ENCODE measurements at regions not wholly inside any gene's neighbourhood (a gene's known extent, or its start where the extent isn't known, plus 50 kb on each side); places are given as distances from the start of the nearest gene placed in this dataset.

DNA sequence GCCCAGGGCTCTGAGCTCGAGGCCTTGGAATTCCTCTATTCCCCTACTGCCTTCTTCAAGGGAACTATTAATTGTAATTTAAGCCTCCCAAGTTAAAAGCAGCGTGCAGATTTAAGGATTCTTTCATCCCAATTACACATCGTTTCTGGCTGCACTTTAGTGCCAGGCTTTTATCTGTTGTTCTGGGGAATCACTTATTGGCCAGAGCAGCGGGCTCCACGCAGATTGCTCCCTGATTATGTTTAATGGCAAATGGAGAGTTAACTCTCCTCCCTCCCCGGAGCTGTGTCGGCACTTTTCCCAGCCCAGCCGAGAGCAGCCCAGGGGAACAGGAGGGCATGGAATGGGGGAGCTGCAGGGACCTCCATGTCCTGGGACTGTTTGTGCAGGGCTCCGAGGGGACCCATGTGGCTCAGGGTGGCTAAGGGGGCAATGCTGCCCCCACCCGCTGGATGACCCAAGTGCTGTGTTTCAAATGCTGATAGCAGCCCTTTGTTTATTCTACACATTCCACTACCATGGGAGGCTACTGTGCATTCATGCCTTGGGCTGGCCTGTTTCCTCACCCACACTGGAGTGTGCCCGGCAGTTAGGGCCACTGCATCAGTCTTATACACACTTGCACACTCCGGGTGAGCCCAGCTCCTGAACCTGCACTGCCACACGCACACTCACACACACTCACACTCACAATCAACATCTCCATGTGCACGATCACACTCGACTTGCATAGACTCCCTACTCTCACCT lies 93.3 kb upstream of the POU3F1 start:
- Histone ChIP-seq H3K9ac (replicated peaks; ENCODE audit: extremely low read depth, insufficient read depth, low read length) (no peak overlapping the region), H3K27me3 (ENCODE audit: control insufficient read depth in 2 of 2, insufficient read depth in 2 of 2, low read length in 2 of 2) (peaks cover 5 to 6% of the 10 kb centered on the region in 2 experiments), H3K9me1 (replicated peaks; ENCODE audit: control insufficient read depth, extremely low read depth, insufficient read depth, low read length) (no peaks in the 10 kb centered on the region), H2AFZ (ENCODE audit: low read depth, low read length) (no peak overlapping the region), H3K36me3 (ENCODE audit: control insufficient read depth in 2 of 2, extremely low read depth in 1 of 2, insufficient read depth in 2 of 2, low read length in 2 of 2) (no peaks in the 10 kb centered on the region), H3K4me3 (replicated peaks in 1 of 3; ENCODE audit: insufficient read depth in 1 of 3, low read depth in 1 of 3, low read length in 3 of 3) (no peak overlapping the region), H3K9me3 (replicated peaks; ENCODE audit: control insufficient read depth, insufficient read depth, low read length) (no peaks in the 10 kb centered on the region), H3K4me1 (ENCODE audit: control insufficient read depth, extremely low read depth, insufficient read depth, low read length) (peaks cover 6% of the 10 kb centered on the region), H3K27ac (ENCODE audit: insufficient read depth, low read depth, low read length) (no peak overlapping the region), H3K79me2 (ENCODE audit: control insufficient read depth, insufficient read depth, low read length) (no peaks in the 10 kb centered on the region), H4K20me1 (replicated peaks; ENCODE audit: control insufficient read depth, extremely low read depth, insufficient read depth, low read length) (no peaks in the 10 kb centered on the region), H3K4me2 (ENCODE audit: insufficient read depth, low read length) (no peak overlapping the region)
- DNase-seq (ENCODE audit: low read depth, low spot score) = no peak
- ChIA-PET CTCF (interaction anchor here (1.0 to 2.1 kb wide), 3 partner anchors 10 to 13 kb away, joined by 3 to 6 read pairs (median 3); no protein-coding TSS in a partner anchor), POLR2A (no interaction called here)
- intact Hi-C loops (cut with micrococcal nuclease) = loop anchor here (5.0 kb wide), 1 partner anchor 93 kb away; the partner anchor contains the start of gene POU3F1
- TF ChIP-seq EZH2 (IDR thresholded peaks at IDR 0.05; ENCODE audit: borderline replicate concordance, low read depth, low read length, severe bottlenecking) (no peak), POLR2AphosphoS5 (IDR thresholded peaks at IDR 0.05; ENCODE audit: insufficient read depth, low read depth, low read length) (no peak), FOS (IDR thresholded peaks at IDR 0.05; ENCODE audit: borderline replicate concordance, insufficient read depth, low read length) (no peak), JUN (IDR thresholded peaks at IDR 0.05; ENCODE audit: borderline replicate concordance, insufficient read depth, insufficient read length, low read depth) (no peak), MYC (IDR thresholded peaks at IDR 0.05; ENCODE audit: low read depth, low read length) (no peak), POLR2A (IDR thresholded peaks at IDR 0.05; ENCODE audit: low read depth, low read length) (no peak), GATA2 (IDR thresholded peaks at IDR 0.05; ENCODE audit: insufficient read depth, insufficient read length, low read depth, low read length) (no peak)
- TF ChIP-seq, protein P1, sequence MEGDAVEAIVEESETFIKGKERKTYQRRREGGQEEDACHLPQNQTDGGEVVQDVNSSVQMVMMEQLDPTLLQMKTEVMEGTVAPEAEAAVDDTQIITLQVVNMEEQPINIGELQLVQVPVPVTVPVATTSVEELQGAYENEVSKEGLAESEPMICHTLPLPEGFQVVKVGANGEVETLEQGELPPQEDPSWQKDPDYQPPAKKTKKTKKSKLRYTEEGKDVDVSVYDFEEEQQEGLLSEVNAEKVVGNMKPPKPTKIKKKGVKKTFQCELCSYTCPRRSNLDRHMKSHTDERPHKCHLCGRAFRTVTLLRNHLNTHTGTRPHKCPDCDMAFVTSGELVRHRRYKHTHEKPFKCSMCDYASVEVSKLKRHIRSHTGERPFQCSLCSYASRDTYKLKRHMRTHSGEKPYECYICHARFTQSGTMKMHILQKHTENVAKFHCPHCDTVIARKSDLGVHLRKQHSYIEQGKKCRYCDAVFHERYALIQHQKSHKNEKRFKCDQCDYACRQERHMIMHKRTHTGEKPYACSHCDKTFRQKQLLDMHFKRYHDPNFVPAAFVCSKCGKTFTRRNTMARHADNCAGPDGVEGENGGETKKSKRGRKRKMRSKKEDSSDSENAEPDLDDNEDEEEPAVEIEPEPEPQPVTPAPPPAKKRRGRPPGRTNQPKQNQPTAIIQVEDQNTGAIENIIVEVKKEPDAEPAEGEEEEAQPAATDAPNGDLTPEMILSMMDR (IDR thresholded peaks at IDR 0.05; ENCODE audit: extremely low read depth in 1 of 2, insufficient read depth in 1 of 2, low read depth in 1 of 2, low read length in 2 of 2) = no peak
- TF ChIP-seq, protein P2, sequence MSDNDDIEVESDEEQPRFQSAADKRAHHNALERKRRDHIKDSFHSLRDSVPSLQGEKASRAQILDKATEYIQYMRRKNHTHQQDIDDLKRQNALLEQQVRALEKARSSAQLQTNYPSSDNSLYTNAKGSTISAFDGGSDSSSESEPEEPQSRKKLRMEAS (IDR thresholded peaks at IDR 0.05; ENCODE audit: insufficient read depth, insufficient read length) = no peak
- BruUV-seq (replicated peaks) = no TSS peak
- dilution Hi-C loops (cut with MboI; ENCODE audit: extremely low pct_ligation_motif_present, low sequenced_read_pairs) = no loop called here
- no peak for FAIRE-seq
